ENCODE measurements at regions not wholly inside any gene's neighbourhood (a gene's known extent, or its start where the extent isn't known, plus 50 kb on each side); places are given as distances from the start of the nearest gene placed in this dataset.

DNA sequence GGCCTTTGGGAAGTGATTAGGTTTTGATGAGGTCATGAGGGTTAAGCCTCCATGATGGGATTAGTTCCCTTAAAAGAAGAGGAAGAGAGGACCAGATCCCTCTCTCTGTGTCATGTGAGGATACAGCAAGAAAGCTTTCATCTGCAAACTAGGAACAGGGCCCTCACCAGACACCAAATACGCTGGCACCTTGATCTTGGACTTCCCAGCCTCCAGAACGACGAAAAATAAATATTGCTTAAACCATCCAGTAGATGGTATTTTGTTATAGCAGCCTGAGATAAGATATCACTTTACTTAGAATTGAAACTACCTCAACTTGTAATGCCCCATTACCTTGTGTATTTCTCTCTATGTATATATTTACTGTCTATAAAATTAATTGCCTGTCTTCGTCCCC lies 65.4 kb upstream of the NNAT start:
- ChIA-PET CTCF (interaction anchor here (0.5 kb wide), 1 partner anchor 783 kb away, joined by 3 read pairs; no protein-coding TSS in a partner anchor), POLR2A (no interaction called here)
- Histone ChIP-seq H3K4me1 (ENCODE audit: control extremely low read depth in 1 of 4, control insufficient read depth in 4 of 4, insufficient read depth in 4 of 4, low read length in 3 of 4) (no peaks in the 10 kb centered on the region), H3K27me3 (replicated peaks in 2 of 5; ENCODE audit: control insufficient read depth in 4 of 5, insufficient read depth in 5 of 5, low read length in 4 of 5) (no peaks in the 10 kb centered on the region), H3K27ac (ENCODE audit: insufficient read depth in 1 of 2, low read depth in 1 of 2, low read length in 2 of 2, poor library complexity in 1 of 2, severe bottlenecking in 2 of 2) (no peak overlapping the region), H3K4me3 (ENCODE audit: control insufficient read depth in 1 of 7, extremely low read depth in 1 of 7, insufficient read depth in 4 of 7, low read depth in 2 of 7, low read length in 6 of 7) (no peak overlapping the region), H3K9me3 (ENCODE audit: control extremely low read depth in 1 of 5, control insufficient read depth in 4 of 5, insufficient read depth in 2 of 5, low read depth in 1 of 5, low read length in 4 of 5) (peaks cover 0 to 54% (median 20%) of the 10 kb centered on the region in 5 experiments), H3K36me3 (ENCODE audit: control insufficient read depth in 4 of 4, insufficient read depth in 4 of 4, low read length in 3 of 4) (no peaks in the 10 kb centered on the region)
- no peak for DNase-seq
- WGBS (ENCODE audit: insufficient coverage) = no CpG with 5 or more reads among the region's 4 CpGs

- Histone ChIP-seq H3K9me3 (ENCODE audit: control extremely low read depth in 1 of 5, control insufficient read depth in 4 of 5, insufficient read depth in 2 of 5, low read depth in 1 of 5, low read length in 4 of 5) (peaks cover 0 to 54% (median 20%) of the 10 kb centered on the region in 5 experiments), H3K4me1 (ENCODE audit: control extremely low read depth in 1 of 4, control insufficient read depth in 4 of 4, insufficient read depth in 4 of 4, low read length in 3 of 4) (no peaks in the 10 kb centered on the region), H3K27me3 (replicated peaks in 2 of 5; ENCODE audit: control insufficient read depth in 4 of 5, insufficient read depth in 5 of 5, low read length in 4 of 5) (no peaks in the 10 kb centered on the region), H3K27ac (ENCODE audit: insufficient read depth in 1 of 2, low read depth in 1 of 2, low read length in 2 of 2, poor library complexity in 1 of 2, severe bottlenecking in 2 of 2) (no peak overlapping the region), H3K36me3 (ENCODE audit: control insufficient read depth in 4 of 4, insufficient read depth in 4 of 4, low read length in 3 of 4) (no peaks in the 10 kb centered on the region), H3K4me3 (ENCODE audit: control insufficient read depth in 1 of 7, extremely low read depth in 1 of 7, insufficient read depth in 4 of 7, low read depth in 2 of 7, low read length in 6 of 7) (no peak overlapping the region)
- no CpG with 5 or more reads among the region's 2 CpGs for WGBS (ENCODE audit: insufficient coverage)
- DNase-seq = no peak
- ChIA-PET CTCF (interaction anchor here (0.6 kb wide), 1 partner anchor 478 kb away, joined by 3 read pairs; no protein-coding TSS in a partner anchor), POLR2A (no interaction called here)
Measured at GRCh38 chr20:37456948-37457347, 64.1 kb upstream of the NNAT start.

DNA sequence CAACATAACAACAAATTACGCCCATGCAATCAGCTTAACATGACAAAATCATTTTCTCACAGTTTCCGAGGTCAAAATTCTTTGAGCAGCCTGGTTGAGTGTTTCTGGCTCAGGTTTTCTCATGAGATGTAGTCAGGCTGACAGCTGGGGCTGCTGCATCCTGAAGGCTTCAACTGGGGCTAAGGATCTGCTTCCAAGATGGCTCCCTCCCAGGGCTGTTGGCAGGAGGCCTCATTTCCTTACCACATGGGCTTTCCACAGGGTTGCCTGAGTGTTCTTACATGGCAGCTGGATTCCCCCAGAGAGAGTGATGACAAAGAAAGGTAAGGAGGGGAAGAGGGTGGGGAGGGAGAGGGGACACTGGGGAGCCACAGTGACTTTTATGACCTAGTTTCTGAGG lies 63.1 kb upstream of the NNAT start:
- Histone ChIP-seq H3K4me1 (ENCODE audit: control extremely low read depth in 1 of 4, control insufficient read depth in 4 of 4, insufficient read depth in 4 of 4, low read length in 3 of 4) (no peaks in the 10 kb centered on the region), H3K27ac (ENCODE audit: insufficient read depth in 1 of 2, low read depth in 1 of 2, low read length in 2 of 2, poor library complexity in 1 of 2, severe bottlenecking in 2 of 2) (no peak overlapping the region), H3K27me3 (replicated peaks in 2 of 5; ENCODE audit: control insufficient read depth in 4 of 5, insufficient read depth in 5 of 5, low read length in 4 of 5) (no peaks in the 10 kb centered on the region), H3K36me3 (ENCODE audit: control insufficient read depth in 4 of 4, insufficient read depth in 4 of 4, low read length in 3 of 4) (no peaks in the 10 kb centered on the region), H3K4me3 (ENCODE audit: control insufficient read depth in 1 of 7, extremely low read depth in 1 of 7, insufficient read depth in 4 of 7, low read depth in 2 of 7, low read length in 6 of 7) (no peak overlapping the region), H3K9me3 (ENCODE audit: control extremely low read depth in 1 of 5, control insufficient read depth in 4 of 5, insufficient read depth in 2 of 5, low read depth in 1 of 5, low read length in 4 of 5) (peaks cover 0 to 54% (median 20%) of the 10 kb centered on the region in 5 experiments)
- no peak for DNase-seq
- 100% methylated on average over 2 of the region's 2 CpGs for WGBS (ENCODE audit: insufficient coverage)
- ChIA-PET POLR2A (interaction anchor here (0.5 kb wide), 1 partner anchor 13 kb away, joined by 3 read pairs; no protein-coding TSS in a partner anchor), CTCF (no interaction called here)

DNA sequence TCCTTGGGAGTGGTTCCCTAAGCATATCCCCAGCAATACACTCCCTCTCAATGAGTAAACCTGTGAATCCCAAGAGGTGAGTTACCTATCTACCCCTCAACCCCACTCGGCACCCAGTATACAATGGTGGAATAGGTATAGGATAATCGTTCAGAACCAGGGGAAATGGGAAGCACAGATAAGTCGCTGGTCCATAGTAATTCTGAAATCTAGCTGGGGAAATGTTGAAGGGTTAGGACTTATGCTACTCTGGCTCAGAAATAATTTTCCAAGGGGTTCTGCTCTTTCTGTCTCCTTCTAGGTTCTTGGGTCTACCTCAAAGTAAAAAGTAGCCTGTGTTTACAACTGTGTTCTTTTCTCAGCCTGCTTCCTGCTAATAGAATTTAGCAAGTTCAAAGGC lies 62.3 kb upstream of the NNAT start:
- CTCF ChIA-PET = no interaction called here
- no peak overlapping the region for H3K27ac ChIP-seq (ENCODE audit: insufficient read depth in 1 of 2, low read depth in 1 of 2, low read length in 2 of 2, poor library complexity in 1 of 2, severe bottlenecking in 2 of 2)

DNA sequence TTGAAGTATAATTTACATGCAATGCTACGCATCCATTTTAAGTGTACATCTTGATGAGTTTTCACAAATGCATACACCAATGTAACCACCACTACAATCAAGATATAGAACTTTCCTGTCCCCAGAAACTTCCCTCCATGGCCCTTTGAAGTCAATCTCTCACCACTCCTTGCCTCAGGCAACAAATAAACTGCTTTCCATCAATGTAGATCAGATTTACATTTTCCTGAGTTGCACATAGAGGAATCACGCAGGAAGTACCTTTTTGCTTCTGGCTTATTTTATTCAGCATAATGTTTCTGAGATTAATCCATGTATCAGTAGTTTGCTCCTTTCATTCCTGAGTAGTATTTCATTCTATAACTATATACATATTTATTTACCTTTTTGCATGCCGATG lies 59.6 kb upstream of the NNAT start:
- H3K36me3 ChIP-seq (ENCODE audit: control insufficient read depth in 4 of 4, insufficient read depth in 4 of 4, low read length in 3 of 4) = no peaks in the 10 kb centered on the region
- H3K27me3 ChIP-seq (replicated peaks in 2 of 5; ENCODE audit: control insufficient read depth in 4 of 5, insufficient read depth in 5 of 5, low read length in 4 of 5) = peaks cover 0 to 2% (median 0%) of the 10 kb centered on the region in 5 experiments
- POLR2A ChIA-PET = no interaction called here
- no peak overlapping the region for H3K4me3 ChIP-seq (ENCODE audit: control insufficient read depth in 1 of 7, extremely low read depth in 1 of 7, insufficient read depth in 4 of 7, low read depth in 2 of 7, low read length in 6 of 7)
- peaks cover 0 to 31% (median 7%) of the 10 kb centered on the region in 5 experiments for H3K9me3 ChIP-seq (ENCODE audit: control extremely low read depth in 1 of 5, control insufficient read depth in 4 of 5, insufficient read depth in 2 of 5, low read depth in 1 of 5, low read length in 4 of 5)
- no peaks in the 10 kb centered on the region for H3K4me1 ChIP-seq (ENCODE audit: control extremely low read depth in 1 of 4, control insufficient read depth in 4 of 4, insufficient read depth in 4 of 4, low read length in 3 of 4)
- WGBS (ENCODE audit: insufficient coverage) = no CpG with 5 or more reads among the region's 3 CpGs
- DNase-seq = no peak
- CTCF ChIA-PET = no interaction called here
- no peak overlapping the region for H3K27ac ChIP-seq (ENCODE audit: insufficient read depth in 1 of 2, low read depth in 1 of 2, low read length in 2 of 2, poor library complexity in 1 of 2, severe bottlenecking in 2 of 2)

More for the DNA sequence above, 62.3 kb upstream of the NNAT start:
- Histone ChIP-seq H3K4me3 (ENCODE audit: control insufficient read depth in 1 of 7, extremely low read depth in 1 of 7, insufficient read depth in 4 of 7, low read depth in 2 of 7, low read length in 6 of 7) (no peak overlapping the region), H3K27me3 (replicated peaks in 2 of 5; ENCODE audit: control insufficient read depth in 4 of 5, insufficient read depth in 5 of 5, low read length in 4 of 5) (no peaks in the 10 kb centered on the region), H3K9me3 (ENCODE audit: control extremely low read depth in 1 of 5, control insufficient read depth in 4 of 5, insufficient read depth in 2 of 5, low read depth in 1 of 5, low read length in 4 of 5) (peaks cover 0 to 53% (median 20%) of the 10 kb centered on the region in 5 experiments), H3K36me3 (ENCODE audit: control insufficient read depth in 4 of 4, insufficient read depth in 4 of 4, low read length in 3 of 4) (no peaks in the 10 kb centered on the region), H3K4me1 (ENCODE audit: control extremely low read depth in 1 of 4, control insufficient read depth in 4 of 4, insufficient read depth in 4 of 4, low read length in 3 of 4) (no peaks in the 10 kb centered on the region)
- DNase-seq = no peak
- POLR2A ChIA-PET = no interaction called here
- 100% methylated on average over 3 of the region's 3 CpGs for WGBS (ENCODE audit: insufficient coverage)

DNA sequence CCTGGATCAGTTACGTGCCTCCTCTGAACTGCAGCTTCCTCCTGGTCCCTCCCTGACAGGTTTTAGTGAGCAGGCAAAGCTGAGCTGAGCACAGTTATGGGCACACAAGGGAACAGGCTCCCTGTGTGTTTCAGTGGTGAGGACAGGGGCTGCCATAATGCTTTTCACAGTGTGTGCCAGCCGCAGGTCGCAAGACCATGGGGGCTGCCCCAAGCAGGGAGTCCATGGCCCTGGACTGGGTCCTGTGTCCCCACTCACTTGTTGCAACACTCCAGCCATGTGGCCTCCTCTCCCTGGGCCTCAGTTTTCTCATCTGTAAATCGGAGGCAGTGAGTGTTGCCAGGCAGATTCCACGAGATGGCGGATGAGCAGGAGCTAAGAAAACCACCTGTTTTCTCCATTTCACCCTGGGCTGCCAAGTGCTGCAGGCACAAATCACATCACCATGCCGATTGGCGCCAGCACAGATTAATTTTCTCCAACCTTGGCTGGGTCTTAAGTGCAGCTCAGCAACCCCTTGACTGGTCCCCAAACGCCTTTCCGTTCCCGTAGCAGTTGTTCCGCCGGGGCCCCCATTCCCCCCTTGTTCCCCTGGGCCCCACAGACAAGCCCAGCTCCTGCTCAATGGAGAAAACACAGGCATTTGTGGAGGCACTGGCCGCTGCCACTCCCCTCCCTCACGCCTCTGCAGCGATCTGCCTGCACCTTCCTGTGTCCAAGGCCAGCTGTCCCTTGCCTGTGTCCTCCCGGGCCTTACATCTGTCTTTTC lies 57.1 kb upstream of the NNAT start:
- Histone ChIP-seq H3K27ac (ENCODE audit: insufficient read depth in 1 of 2, low read depth in 1 of 2, low read length in 2 of 2, poor library complexity in 1 of 2, severe bottlenecking in 2 of 2) (no peak overlapping the region), H3K27me3 (replicated peaks in 2 of 5; ENCODE audit: control insufficient read depth in 4 of 5, insufficient read depth in 5 of 5, low read length in 4 of 5) (peaks cover 0 to 5% (median 0%) of the 10 kb centered on the region in 5 experiments), H3K4me1 (ENCODE audit: control extremely low read depth in 1 of 4, control insufficient read depth in 4 of 4, insufficient read depth in 4 of 4, low read length in 3 of 4) (no peaks in the 10 kb centered on the region), H3K36me3 (ENCODE audit: control insufficient read depth in 4 of 4, insufficient read depth in 4 of 4, low read length in 3 of 4) (no peaks in the 10 kb centered on the region), H3K9me3 (ENCODE audit: control extremely low read depth in 1 of 5, control insufficient read depth in 4 of 5, insufficient read depth in 2 of 5, low read depth in 1 of 5, low read length in 4 of 5) (peaks cover 0 to 10% (median 2%) of the 10 kb centered on the region in 5 experiments), H3K4me3 (ENCODE audit: control insufficient read depth in 1 of 7, extremely low read depth in 1 of 7, insufficient read depth in 4 of 7, low read depth in 2 of 7, low read length in 6 of 7) (no peak overlapping the region)
- POLR2A ChIA-PET = interaction anchor here (0.7 kb wide), 1 partner anchor 44 kb away, joined by 4 read pairs; no protein-coding TSS in a partner anchor
- 88% methylated on average over 17 of the region's 17 CpGs for WGBS (ENCODE audit: insufficient coverage)
- DNase-seq = no peak
- CTCF ChIA-PET = interaction anchor here (0.8 kb wide), 1 partner anchor 28 kb away, joined by 3 read pairs; no protein-coding TSS in a partner anchor

DNA sequence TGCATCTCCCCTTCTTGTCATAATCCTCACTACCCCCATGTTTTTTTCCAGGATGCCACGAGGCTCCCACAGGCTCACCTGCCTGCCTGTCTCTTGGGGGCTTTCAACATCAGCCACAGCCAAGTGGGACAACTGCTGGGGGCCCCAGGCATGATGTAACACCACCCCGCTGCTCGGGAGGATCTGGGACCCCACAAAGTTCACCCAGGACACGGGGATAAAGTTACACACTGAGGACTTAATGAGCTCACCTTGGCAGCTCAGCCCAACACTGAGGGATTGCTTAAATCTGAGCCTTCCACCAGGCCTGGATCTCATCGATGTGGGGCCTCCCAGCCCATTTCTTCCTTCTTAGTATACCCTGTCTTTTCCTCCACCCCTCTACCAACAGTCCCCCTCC lies 56.4 kb upstream of the NNAT start:
- no peak overlapping the region for H3K27ac ChIP-seq (ENCODE audit: insufficient read depth in 1 of 2, low read depth in 1 of 2, low read length in 2 of 2, poor library complexity in 1 of 2, severe bottlenecking in 2 of 2)
- H3K9me3 ChIP-seq (ENCODE audit: control extremely low read depth in 1 of 5, control insufficient read depth in 4 of 5, insufficient read depth in 2 of 5, low read depth in 1 of 5, low read length in 4 of 5) = peaks cover 0 to 5% (median 0%) of the 10 kb centered on the region in 5 experiments
- no peak overlapping the region for H3K4me3 ChIP-seq (ENCODE audit: control insufficient read depth in 1 of 7, extremely low read depth in 1 of 7, insufficient read depth in 4 of 7, low read depth in 2 of 7, low read length in 6 of 7)
- ChIA-PET CTCF (interaction anchor here (0.8 kb wide), 1 partner anchor 28 kb away, joined by 3 read pairs; no protein-coding TSS in a partner anchor), POLR2A (interaction anchor here (0.7 kb wide), 1 partner anchor 43 kb away, joined by 4 read pairs; no protein-coding TSS in a partner anchor)
- no peaks in the 10 kb centered on the region for H3K4me1 ChIP-seq (ENCODE audit: control extremely low read depth in 1 of 4, control insufficient read depth in 4 of 4, insufficient read depth in 4 of 4, low read length in 3 of 4)
- WGBS (ENCODE audit: insufficient coverage) = 89% methylated on average over 5 of the region's 5 CpGs
- peaks cover 0 to 5% (median 0%) of the 10 kb centered on the region in 5 experiments for H3K27me3 ChIP-seq (replicated peaks in 2 of 5; ENCODE audit: control insufficient read depth in 4 of 5, insufficient read depth in 5 of 5, low read length in 4 of 5)
- no peak for DNase-seq
- H3K36me3 ChIP-seq (ENCODE audit: control insufficient read depth in 4 of 4, insufficient read depth in 4 of 4, low read length in 3 of 4) = no peaks in the 10 kb centered on the region
